Esophagus squamous epithelium (tissue), 4 donors: ENCODE measurements at regions not wholly inside any gene's neighbourhood (a gene's known extent, or its start where the extent isn't known, plus 50 kb on each side); places are given as distances from the start of the nearest gene placed in this dataset.

ENCODE experiments used
- POLR2A ChIP-seq, 4 donors: fragments of 450-650 bp; IDR thresholded peaks; one replicate each; pipeline ENCODE4 v1.6.1; 2017; ENCODE audit warnings: antibody characterized with exemption in 4 of 4, mild to moderate bottlenecking in 4 of 4, moderate library complexity in 3 of 4
- TF ChIP-seq, protein P1 (sequence below), 6 experiments: fragments of 450-650 bp in 4 of 6; fragments of 200-600 bp in 2 of 6; sonication (generic) in 2 of 6; IDR thresholded peaks; one replicate each; pipeline ENCODE4 v1.5.1; 2016 to 2019; ENCODE audit warnings: antibody characterized with exemption in 6 of 6, mild to moderate bottlenecking in 4 of 6, moderate library complexity in 4 of 6

DNA sequence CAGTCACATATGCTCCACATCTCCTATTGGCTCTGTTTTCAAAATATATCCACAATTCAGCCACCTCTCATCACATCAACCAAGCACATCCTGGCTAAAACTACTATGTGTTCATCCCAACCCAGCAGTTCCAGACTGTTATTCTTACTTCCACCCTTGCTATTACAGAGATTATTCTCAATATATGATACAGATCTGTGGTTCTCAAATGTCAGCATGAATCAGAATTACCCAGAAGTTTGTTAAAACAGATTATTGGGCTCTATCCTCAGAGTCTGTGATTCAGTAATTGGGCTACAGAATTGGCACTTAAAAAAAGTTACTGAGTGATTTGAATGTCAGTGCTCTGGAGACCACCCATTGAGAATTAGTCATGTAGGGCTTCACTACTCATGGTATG, 78.8 kb upstream of the IZUMO3 start:
- TF ChIP-seq, protein P1, sequence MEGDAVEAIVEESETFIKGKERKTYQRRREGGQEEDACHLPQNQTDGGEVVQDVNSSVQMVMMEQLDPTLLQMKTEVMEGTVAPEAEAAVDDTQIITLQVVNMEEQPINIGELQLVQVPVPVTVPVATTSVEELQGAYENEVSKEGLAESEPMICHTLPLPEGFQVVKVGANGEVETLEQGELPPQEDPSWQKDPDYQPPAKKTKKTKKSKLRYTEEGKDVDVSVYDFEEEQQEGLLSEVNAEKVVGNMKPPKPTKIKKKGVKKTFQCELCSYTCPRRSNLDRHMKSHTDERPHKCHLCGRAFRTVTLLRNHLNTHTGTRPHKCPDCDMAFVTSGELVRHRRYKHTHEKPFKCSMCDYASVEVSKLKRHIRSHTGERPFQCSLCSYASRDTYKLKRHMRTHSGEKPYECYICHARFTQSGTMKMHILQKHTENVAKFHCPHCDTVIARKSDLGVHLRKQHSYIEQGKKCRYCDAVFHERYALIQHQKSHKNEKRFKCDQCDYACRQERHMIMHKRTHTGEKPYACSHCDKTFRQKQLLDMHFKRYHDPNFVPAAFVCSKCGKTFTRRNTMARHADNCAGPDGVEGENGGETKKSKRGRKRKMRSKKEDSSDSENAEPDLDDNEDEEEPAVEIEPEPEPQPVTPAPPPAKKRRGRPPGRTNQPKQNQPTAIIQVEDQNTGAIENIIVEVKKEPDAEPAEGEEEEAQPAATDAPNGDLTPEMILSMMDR (IDR thresholded peaks at IDR 0.05): no peak
- no peak for TF ChIP-seq POLR2A (IDR thresholded peaks at IDR 0.05)
